ENCODE measurements at regions not wholly inside any gene's neighbourhood (a gene's known extent, or its start where the extent isn't known, plus 50 kb on each side); places are given as distances from the start of the nearest gene placed in this dataset.

GRCh38 chr14:25436906-25437305 is 387.0 kb upstream of the STXBP6 start:
- no peaks in the 10 kb centered on the region for H3K4me1 ChIP-seq (ENCODE audit: control insufficient read depth, insufficient read depth, low read length)
- Mint-ChIP-seq H3K4me1 (no peaks in the 10 kb centered on the region), H3K4me3 (no peak overlapping the region), H3K27ac (no peak overlapping the region), H3K36me3 (no peaks in the 10 kb centered on the region), H3K27me3 (ENCODE audit: low read depth in 2 of 2) (peaks cover 0 to 5% of the 10 kb centered on the region in 2 donors), H3K9me3 (peaks cover 0 to 2% of the 10 kb centered on the region in 2 donors)
- no peak overlapping the region for H3K27ac ChIP-seq (ENCODE audit: low read length)
- intact Hi-C loops (cut with micrococcal nuclease), result no loop called here
- no peaks in the 10 kb centered on the region for H3K9me3 ChIP-seq (ENCODE audit: control insufficient read depth, insufficient read depth, low read length)
- H3K27me3 ChIP-seq (ENCODE audit: control insufficient read depth, insufficient read depth, low read length), result no peaks in the 10 kb centered on the region
- H3K4me3 ChIP-seq (ENCODE audit: low read length), result no peak overlapping the region
- H3K36me3 ChIP-seq (ENCODE audit: control insufficient read depth, insufficient read depth, low read length), result no peaks in the 10 kb centered on the region
- DNase-seq (no peak), ATAC-seq (no peak)
- TF ChIP-seq CTCF (IDR thresholded peaks at IDR 0.05), result no peak

GRCh38 chr14:25436288-25436875 is 386.4 kb upstream of the STXBP6 start:
- Mint-ChIP-seq H3K4me3 (no peak overlapping the region), H3K9me3 (peaks cover 0 to 2% of the 10 kb centered on the region in 2 donors), H3K36me3 (no peaks in the 10 kb centered on the region), H3K4me1 (no peaks in the 10 kb centered on the region), H3K27me3 (ENCODE audit: low read depth in 2 of 2) (peaks cover 0 to 5% of the 10 kb centered on the region in 2 donors), H3K27ac (no peak overlapping the region)
- Histone ChIP-seq H3K4me3 (ENCODE audit: low read length) (no peak overlapping the region), H3K36me3 (ENCODE audit: control insufficient read depth, insufficient read depth, low read length) (no peaks in the 10 kb centered on the region), H3K4me1 (ENCODE audit: control insufficient read depth, insufficient read depth, low read length) (no peaks in the 10 kb centered on the region), H3K27ac (ENCODE audit: low read length) (no peak overlapping the region), H3K9me3 (ENCODE audit: control insufficient read depth, insufficient read depth, low read length) (no peaks in the 10 kb centered on the region), H3K27me3 (ENCODE audit: control insufficient read depth, insufficient read depth, low read length) (no peaks in the 10 kb centered on the region)
- WGBS (ENCODE audit: insufficient coverage), result 60% methylated on average over 1 of the region's 2 CpGs
- intact Hi-C loops (cut with micrococcal nuclease), result no loop called here
- ATAC-seq (no peak), DNase-seq (no peak)
- no peak for TF ChIP-seq CTCF (IDR thresholded peaks at IDR 0.05)

- Mint-ChIP-seq H3K4me3 (no peak overlapping the region), H3K36me3 (no peaks in the 10 kb centered on the region), H3K27me3 (ENCODE audit: low read depth in 2 of 2) (peaks cover 0 to 5% of the 10 kb centered on the region in 2 donors), H3K4me1 (no peaks in the 10 kb centered on the region), H3K27ac (no peak overlapping the region), H3K9me3 (peaks cover 0 to 2% of the 10 kb centered on the region in 2 donors)
- Histone ChIP-seq H3K4me3 (ENCODE audit: low read length) (no peak overlapping the region), H3K9me3 (ENCODE audit: control insufficient read depth, insufficient read depth, low read length) (peaks cover 3% of the 10 kb centered on the region), H3K4me1 (ENCODE audit: control insufficient read depth, insufficient read depth, low read length) (no peaks in the 10 kb centered on the region), H3K27ac (ENCODE audit: low read length) (no peak overlapping the region), H3K36me3 (ENCODE audit: control insufficient read depth, insufficient read depth, low read length) (no peaks in the 10 kb centered on the region), H3K27me3 (ENCODE audit: control insufficient read depth, insufficient read depth, low read length) (no peaks in the 10 kb centered on the region)
- ATAC-seq (no peak), DNase-seq (no peak)
- intact Hi-C loops (cut with micrococcal nuclease), result no loop called here
- WGBS (ENCODE audit: insufficient coverage), result 83% methylated on average over 21 of the region's 21 CpGs
- TF ChIP-seq CTCF (IDR thresholded peaks at IDR 0.05), result no peak
Observed at GRCh38 chr14:25431211-25432076, 381.5 kb upstream of the STXBP6 start.

All from natural killer cell (primary cell).